CD4-positive, CD25-positive, alpha-beta regulatory T cell (primary cell): ENCODE measurements at regions not wholly inside any gene's neighbourhood (a gene's known extent, or its start where the extent isn't known, plus 50 kb on each side); places are given as distances from the start of the nearest gene placed in this dataset.
"Not testable (repeated sequence)": the region's sequence is repeated elsewhere in the genome, so short reads cannot be mapped to it uniquely, and the experiment has no call there.

Source experiments
- ATAC-seq, 2 donors: fragments of 150-1000 bp; cut with Tn5 transposase; one replicate each; pipeline ENCODE4 v1.10.0; 2021; ENCODE audit warnings: low read depth in 2 of 2, moderate number of reproducible peaks in 2 of 2, moderate library complexity in 1 of 2
- DNase-seq, 3 donors: peaks; one replicate each; pipeline versions ENCODE4 v3.0.0 to v3.0.0-alpha.2; 2012 to 2022; ENCODE audit warnings: mixed read lengths in 1 of 3
- H3K27ac ChIP-seq: one replicate; pipeline ENCODE4 v1.7.0; 2013; ENCODE audit warnings: mild to moderate bottlenecking, low read length; ENCODE audit not compliant: insufficient read depth, poor library complexity, severe bottlenecking
- H3K27me3 ChIP-seq: one replicate; pipeline ENCODE4 v1.7.0; 2013; ENCODE audit warnings: low read length; ENCODE audit not compliant: control insufficient read depth, insufficient read depth
- H3K36me3 ChIP-seq: one replicate; pipeline ENCODE4 v1.7.0; 2013; ENCODE audit warnings: mild to moderate bottlenecking, low read length, moderate library complexity; ENCODE audit not compliant: control insufficient read depth, insufficient read depth
- H3K4me1 ChIP-seq: 2 replicates; pipeline ENCODE4 v1.7.0; 2013; ENCODE audit warnings: mild to moderate bottlenecking, low read length; ENCODE audit not compliant: insufficient read depth, control insufficient read depth, poor library complexity, severe bottlenecking
- H3K4me3 ChIP-seq: one replicate; pipeline ENCODE4 v1.7.0; 2013; ENCODE audit warnings: low read depth, mild to moderate bottlenecking, low read length, moderate library complexity
- H3K9me3 ChIP-seq, 2 experiments: 1 replicate in 1 of 2; 2 replicates in 1 of 2; pipeline ENCODE4 v1.7.0; 2013; ENCODE audit warnings: low read length in 2 of 2, mild to moderate bottlenecking in 1 of 2, moderate library complexity in 1 of 2; ENCODE audit not compliant: control insufficient read depth in 2 of 2
- H3K27ac Mint-ChIP-seq, 3 donors: one replicate each; pipeline ENCODE4 v1.8.0; 2020 to 2022; ENCODE audit warnings: mild to moderate bottlenecking in 3 of 3, mixed read lengths in 3 of 3, moderate library complexity in 2 of 3
- H3K27me3 Mint-ChIP-seq: one replicate; pipeline ENCODE4 v1.8.0; 2022; ENCODE audit warnings: mild to moderate bottlenecking, mixed read lengths
- H3K36me3 Mint-ChIP-seq: one replicate; pipeline ENCODE4 v1.8.0; 2020; ENCODE audit warnings: mixed read lengths
- H3K4me1 Mint-ChIP-seq, 4 donors: one replicate each; pipeline ENCODE4 v1.8.0; 2020 to 2022; ENCODE audit warnings: mixed read lengths in 4 of 4, mild to moderate bottlenecking in 1 of 4
- H3K4me3 Mint-ChIP-seq, 4 donors: one replicate each; pipeline ENCODE4 v1.8.0; 2020 to 2022; ENCODE audit warnings: mild to moderate bottlenecking in 4 of 4, mixed read lengths in 4 of 4, moderate library complexity in 3 of 4
- H3K9me3 Mint-ChIP-seq, 7 donors: one replicate each; pipeline ENCODE4 v1.8.0; 2020 to 2022; ENCODE audit warnings: mixed read lengths in 7 of 7, mild to moderate bottlenecking in 3 of 7, moderate library complexity in 2 of 7

GRCh38 chr11:103812680-103813079, 223.8 kb upstream of the DDI1 start:
- no peak overlapping the region for H3K4me3 ChIP-seq
- no peaks in the 10 kb centered on the region for H3K4me1 ChIP-seq
- Mint-ChIP-seq H3K4me1 (no peaks in the 10 kb centered on the region), H3K9me3 (peaks cover 0 to 3% (median 0%) of the 10 kb centered on the region in 7 donors), H3K36me3 (no peaks in the 10 kb centered on the region), H3K27me3 (peaks cover 4% of the 10 kb centered on the region), H3K27ac (no peak overlapping the region), H3K4me3 (no peak overlapping the region)
- DNase-seq = no peak
- H3K36me3 ChIP-seq = no peaks in the 10 kb centered on the region
- H3K27ac ChIP-seq = no peak overlapping the region
- H3K9me3 ChIP-seq = no peaks in the 10 kb centered on the region
- ATAC-seq = no peak
- no peaks in the 10 kb centered on the region for H3K27me3 ChIP-seq

GRCh38 chr11:103820345-103820744, 216.1 kb upstream of the DDI1 start:
- not testable (repeated sequence) for H3K27ac Mint-ChIP-seq, H3K27me3 Mint-ChIP-seq, ATAC-seq, H3K27ac ChIP-seq, H3K4me3 Mint-ChIP-seq, H3K9me3 ChIP-seq, H3K27me3 ChIP-seq, H3K36me3 Mint-ChIP-seq, H3K4me1 Mint-ChIP-seq, H3K9me3 Mint-ChIP-seq, H3K4me3 ChIP-seq, DNase-seq, H3K36me3 ChIP-seq, H3K4me1 ChIP-seq

- DNase-seq (no peak), ATAC-seq (no peak)
- Histone ChIP-seq H3K27ac (no peak overlapping the region), H3K36me3 (no peaks in the 10 kb centered on the region), H3K4me3 (no peak overlapping the region), H3K27me3 (no peaks in the 10 kb centered on the region), H3K9me3 (peaks cover 0 to 2% of the 10 kb centered on the region in 2 experiments), H3K4me1 (no peaks in the 10 kb centered on the region)
- Mint-ChIP-seq H3K36me3 (no peaks in the 10 kb centered on the region), H3K9me3 (peaks cover 0 to 10% (median 0%) of the 10 kb centered on the region in 7 donors), H3K27ac (no peak overlapping the region), H3K4me1 (no peaks in the 10 kb centered on the region), H3K27me3 (no peaks in the 10 kb centered on the region), H3K4me3 (no peak overlapping the region)
Measured at GRCh38 chr11:103824116-103824515, 212.3 kb upstream of the DDI1 start.

GRCh38 chr11:103825469-103825868, 211.0 kb upstream of the DDI1 start:
- H3K9me3 Mint-ChIP-seq = peaks cover 0 to 10% (median 5%) of the 10 kb centered on the region in 7 donors
- no peak overlapping the region for H3K27ac Mint-ChIP-seq
- ATAC-seq = no peak

GRCh38 chr11:103826856-103827255, 209.6 kb upstream of the DDI1 start:
- no peaks in the 10 kb centered on the region for H3K36me3 Mint-ChIP-seq
- Histone ChIP-seq H3K27me3 (no peaks in the 10 kb centered on the region), H3K27ac (no peak overlapping the region), H3K36me3 (no peaks in the 10 kb centered on the region), H3K4me1 (no peaks in the 10 kb centered on the region), H3K9me3 (peaks cover under 1 to 2% of the 10 kb centered on the region in 2 experiments), H3K4me3 (no peak overlapping the region)
- H3K4me3 Mint-ChIP-seq = no peak overlapping the region
- H3K9me3 Mint-ChIP-seq = peaks cover 0 to 8% (median 4%) of the 10 kb centered on the region in 7 donors
- H3K27ac Mint-ChIP-seq = no peak overlapping the region
- DNase-seq (no peak), ATAC-seq (no peak)
- no peaks in the 10 kb centered on the region for H3K27me3 Mint-ChIP-seq
- no peaks in the 10 kb centered on the region for H3K4me1 Mint-ChIP-seq

More at GRCh38 chr11:103825469-103825868, 211.0 kb upstream of the DDI1 start:
- Histone ChIP-seq H3K27me3 (no peaks in the 10 kb centered on the region), H3K4me3 (no peak overlapping the region), H3K36me3 (no peaks in the 10 kb centered on the region), H3K27ac (no peak overlapping the region), H3K4me1 (no peaks in the 10 kb centered on the region), H3K9me3 (peaks cover 0 to 2% of the 10 kb centered on the region in 2 experiments)
- H3K4me1 Mint-ChIP-seq = no peaks in the 10 kb centered on the region
- no peak for DNase-seq
- H3K36me3 Mint-ChIP-seq = no peaks in the 10 kb centered on the region
- no peaks in the 10 kb centered on the region for H3K27me3 Mint-ChIP-seq
- H3K4me3 Mint-ChIP-seq = no peak overlapping the region

GRCh38 chr11:103829596-103829995, 206.8 kb upstream of the DDI1 start:
- Mint-ChIP-seq H3K27me3 (no peaks in the 10 kb centered on the region), H3K9me3 (peaks cover 0 to 18% (median 4%) of the 10 kb centered on the region in 7 donors), H3K36me3 (no peaks in the 10 kb centered on the region), H3K4me1 (no peaks in the 10 kb centered on the region), H3K27ac (no peak overlapping the region), H3K4me3 (no peak overlapping the region)
- H3K4me3 ChIP-seq = no peak overlapping the region
- no peaks in the 10 kb centered on the region for H3K4me1 ChIP-seq
- no peaks in the 10 kb centered on the region for H3K36me3 ChIP-seq
- DNase-seq = no peak
- no peaks in the 10 kb centered on the region for H3K27me3 ChIP-seq
- no peak for ATAC-seq
- no peak overlapping the region for H3K27ac ChIP-seq
- H3K9me3 ChIP-seq = peaks cover 2 to 6% of the 10 kb centered on the region in 2 experiments

- no peaks in the 10 kb centered on the region for H3K4me1 ChIP-seq
- DNase-seq = no peak
- H3K9me3 Mint-ChIP-seq = peaks cover 0 to 18% (median 4%) of the 10 kb centered on the region in 7 donors
- no peak overlapping the region for H3K27ac Mint-ChIP-seq
- H3K36me3 Mint-ChIP-seq = no peaks in the 10 kb centered on the region
- H3K9me3 ChIP-seq = peaks cover 1 to 6% of the 10 kb centered on the region in 2 experiments
- no peaks in the 10 kb centered on the region for H3K4me1 Mint-ChIP-seq
- no peaks in the 10 kb centered on the region for H3K27me3 Mint-ChIP-seq
- H3K27ac ChIP-seq = no peak overlapping the region
- H3K4me3 ChIP-seq = no peak overlapping the region
- no peak for ATAC-seq
- H3K27me3 ChIP-seq = no peaks in the 10 kb centered on the region
- no peak overlapping the region for H3K4me3 Mint-ChIP-seq
- H3K36me3 ChIP-seq = no peaks in the 10 kb centered on the region
Measured at GRCh38 chr11:103830205-103830604, 206.2 kb upstream of the DDI1 start.

GRCh38 chr11:103832762-103833161, 203.7 kb upstream of the DDI1 start:
- no peak overlapping the region for H3K27ac ChIP-seq
- ATAC-seq = no peak
- Mint-ChIP-seq H3K4me3 (no peak overlapping the region), H3K27me3 (no peaks in the 10 kb centered on the region), H3K36me3 (no peaks in the 10 kb centered on the region), H3K27ac (no peak overlapping the region), H3K9me3 (peaks cover 1 to 25% (median 9%) of the 10 kb centered on the region in 7 donors), H3K4me1 (no peaks in the 10 kb centered on the region)
- no peaks in the 10 kb centered on the region for H3K4me1 ChIP-seq
- no peak overlapping the region for H3K4me3 ChIP-seq
- no peaks in the 10 kb centered on the region for H3K36me3 ChIP-seq
- H3K27me3 ChIP-seq = no peaks in the 10 kb centered on the region
- peaks cover 0 to 6% of the 10 kb centered on the region in 2 experiments for H3K9me3 ChIP-seq
- no peak for DNase-seq
